GM23248 (cell line): ENCODE measurements at regions not wholly inside any gene's neighbourhood (a gene's known extent, or its start where the extent isn't known, plus 50 kb on each side); places are given as distances from the start of the nearest gene placed in this dataset.

Experiments
- EZH2 ChIP-seq: fragments of 200-600 bp; sonication (generic); IDR thresholded peaks from 2 replicates; pipeline ENCODE4 v1.6.1; 2018; ENCODE audit warnings: antibody characterized with exemption, mild to moderate bottlenecking; ENCODE audit not compliant: insufficient read depth, poor library complexity, severe bottlenecking
- EZH2phosphoT487 ChIP-seq: fragments of 200-600 bp; sonication (generic); IDR thresholded peaks from 2 replicates; pipeline ENCODE4 v1.6.1; 2018; ENCODE audit warnings: antibody characterized with exemption, moderate library complexity, mild to moderate bottlenecking, low read depth; ENCODE audit not compliant: insufficient read depth

DNA sequence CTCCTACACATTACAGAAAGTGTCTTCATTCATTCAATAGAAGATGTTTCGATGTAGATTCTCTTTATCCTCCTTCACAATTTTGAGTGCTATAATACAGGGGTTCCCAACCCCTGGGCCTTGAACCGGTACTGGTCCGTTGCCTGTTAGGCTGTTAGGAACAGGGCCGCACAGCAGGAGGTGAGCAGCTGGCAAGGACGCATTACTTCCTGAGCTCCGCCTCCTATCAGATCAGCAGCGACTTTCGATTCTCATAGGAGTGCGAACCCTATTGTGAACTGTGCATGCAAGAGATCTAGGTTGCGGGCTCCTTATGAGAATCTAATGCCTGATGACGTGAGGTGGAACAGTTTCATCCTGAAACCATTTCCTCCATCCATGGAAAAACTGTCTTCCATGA is 153.0 kb upstream of the SMC2 start:
- TF ChIP-seq EZH2 (no peak), EZH2phosphoT487 (no peak)
